Right lobe of liver (tissue), 6 donors: ENCODE measurements at regions not wholly inside any gene's neighbourhood (a gene's known extent, or its start where the extent isn't known, plus 50 kb on each side); places are given as distances from the start of the nearest gene placed in this dataset.

Experiments used
- ATAC-seq, 4 donors: fragments of 200-7000 bp; cut with Tn5 transposase; one replicate each; pipeline ENCODE4 v1.9.1; 2020; ENCODE audit warnings: mild to moderate bottlenecking in 4 of 4, moderate library complexity in 4 of 4
- DNase-seq, 3 donors: peaks; one replicate each; pipeline ENCODE4 v3.0.0-alpha.2; 2020
- H3K27ac ChIP-seq, 3 donors: fragments of 200-600 bp; one replicate each; pipeline ENCODE4 v1.8.0; 2022
- H3K27me3 ChIP-seq, 2 donors: fragments of 200-600 bp; one replicate each; pipeline ENCODE4 v1.8.0; 2022
- H3K36me3 ChIP-seq, 4 donors: fragments of 200-600 bp; sonication (generic) in 1 of 4; one replicate each; pipeline versions ENCODE4 v1.5.1 to v1.8.0; 2017 to 2022; ENCODE audit warnings: control low read depth in 1 of 4
- H3K4me1 ChIP-seq, 4 donors: fragments of 200-600 bp; sonication (generic) in 1 of 4; one replicate each; pipeline versions ENCODE4 v1.5.1 to v1.8.0; 2017 to 2022; ENCODE audit warnings: control low read depth in 1 of 4
- H3K4me3 ChIP-seq, 3 donors: fragments of 200-600 bp; one replicate each; pipeline ENCODE4 v1.8.0; 2022
- H3K9me3 ChIP-seq, 4 donors: fragments of 200-600 bp; sonication (generic) in 1 of 4; one replicate each; pipeline versions ENCODE4 v1.5.1 to v1.8.0; 2017 to 2022; ENCODE audit warnings: control low read depth in 1 of 4
- POLR2A ChIP-seq: fragments of 450-650 bp; IDR thresholded peaks from one replicate; pipeline ENCODE4 v1.6.1; 2017; ENCODE audit warnings: antibody characterized with exemption, mild to moderate bottlenecking
- WGBS: methylation state at CpG from one replicate; pipeline ENCODE4 v1.1.6; 2018; ENCODE audit warnings: low coverage, low lambda C conversion rate; ENCODE audit not compliant: insufficient coverage; ENCODE audit errors: missing lambda C conversion rate; 5-methylcytosine and 5-hydroxymethylcytosine counted together
- intact Hi-C, 2 donors: fragments of 100-400 bp; cut with DNase I; formaldehyde crosslinking; loops; one replicate each; pipeline versions ENCODE4 v1.11.2 to v1.14.1; 2022
- TF ChIP-seq, protein P1 (sequence below), 4 donors: fragments of 200-600 bp in 3 of 4; fragments of 450-650 bp in 1 of 4; IDR thresholded peaks; one replicate each; pipeline versions ENCODE4 v1.5.1 to v1.8.0; 2016 to 2022; ENCODE audit warnings: antibody characterized with exemption in 4 of 4, mild to moderate bottlenecking in 2 of 4
- donor health status: DM: no; HTN: yes; CAD: no.
- donor health status: DM: no; HTN: no; CAD: no.
- donor health status: DM: no; HTN: no; CAD: no.
- donor health status: DM: no; HTN: yes; CAD: no.
- donor health status: DM: no; HTN: yes; CAD: no.

DNA sequence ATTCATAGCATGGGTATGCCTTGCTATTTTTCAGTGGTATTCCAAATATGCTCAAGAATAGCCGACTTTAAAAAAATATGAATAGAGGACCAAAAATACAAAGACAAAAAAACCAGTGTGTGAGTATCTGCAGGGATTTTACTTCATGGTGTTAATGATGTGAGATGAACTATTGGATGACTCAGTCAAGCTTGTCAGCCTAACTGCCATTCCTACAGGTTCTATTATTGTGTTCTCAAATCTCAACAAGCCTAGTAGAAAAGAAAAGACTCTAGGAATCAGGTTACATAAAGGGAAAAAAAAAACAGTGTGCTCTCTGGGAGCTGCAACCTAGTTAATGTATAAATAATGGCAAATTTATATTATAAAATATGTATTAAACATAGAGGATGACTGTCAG lies 588.4 kb upstream of the BTBD3 start:
- intact Hi-C loops = no loop called here
- Histone ChIP-seq H3K4me1 (no peaks in the 10 kb centered on the region), H3K9me3 (no peaks in the 10 kb centered on the region), H3K27ac (no peak overlapping the region), H3K27me3 (no peaks in the 10 kb centered on the region), H3K36me3 (no peaks in the 10 kb centered on the region), H3K4me3 (no peak overlapping the region)
- TF ChIP-seq, protein P1, sequence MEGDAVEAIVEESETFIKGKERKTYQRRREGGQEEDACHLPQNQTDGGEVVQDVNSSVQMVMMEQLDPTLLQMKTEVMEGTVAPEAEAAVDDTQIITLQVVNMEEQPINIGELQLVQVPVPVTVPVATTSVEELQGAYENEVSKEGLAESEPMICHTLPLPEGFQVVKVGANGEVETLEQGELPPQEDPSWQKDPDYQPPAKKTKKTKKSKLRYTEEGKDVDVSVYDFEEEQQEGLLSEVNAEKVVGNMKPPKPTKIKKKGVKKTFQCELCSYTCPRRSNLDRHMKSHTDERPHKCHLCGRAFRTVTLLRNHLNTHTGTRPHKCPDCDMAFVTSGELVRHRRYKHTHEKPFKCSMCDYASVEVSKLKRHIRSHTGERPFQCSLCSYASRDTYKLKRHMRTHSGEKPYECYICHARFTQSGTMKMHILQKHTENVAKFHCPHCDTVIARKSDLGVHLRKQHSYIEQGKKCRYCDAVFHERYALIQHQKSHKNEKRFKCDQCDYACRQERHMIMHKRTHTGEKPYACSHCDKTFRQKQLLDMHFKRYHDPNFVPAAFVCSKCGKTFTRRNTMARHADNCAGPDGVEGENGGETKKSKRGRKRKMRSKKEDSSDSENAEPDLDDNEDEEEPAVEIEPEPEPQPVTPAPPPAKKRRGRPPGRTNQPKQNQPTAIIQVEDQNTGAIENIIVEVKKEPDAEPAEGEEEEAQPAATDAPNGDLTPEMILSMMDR (IDR thresholded peaks at IDR 0.05) = no peak
- no peak for TF ChIP-seq POLR2A
- no peak for ATAC-seq
- DNase-seq = no peak
- WGBS = 67% methylated on average over 1 of the region's 1 CpG

DNA sequence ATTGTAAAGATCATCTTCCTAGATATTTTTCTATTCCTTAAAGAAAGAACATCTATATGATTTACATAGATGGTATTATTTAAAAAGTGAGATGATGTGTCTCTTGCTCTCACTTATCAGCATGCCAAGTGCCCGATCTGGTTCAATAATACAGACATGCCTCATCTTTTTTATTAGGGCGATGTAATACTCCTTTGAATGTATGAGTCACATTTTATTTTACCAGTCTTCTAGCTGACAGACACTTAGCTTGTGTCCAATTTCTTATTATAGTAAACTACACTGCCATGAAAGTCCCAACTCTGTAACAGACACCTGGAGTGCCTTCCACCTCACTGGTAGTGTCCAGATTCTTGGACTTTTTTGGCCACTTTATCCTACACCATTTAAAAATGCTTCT lies 586.6 kb upstream of the BTBD3 start:
- no peak overlapping the region for H3K4me3 ChIP-seq
- no peaks in the 10 kb centered on the region for H3K36me3 ChIP-seq
- no peaks in the 10 kb centered on the region for H3K4me1 ChIP-seq
- intact Hi-C loops = no loop called here
- TF ChIP-seq, protein P1 (IDR thresholded peaks at IDR 0.05) = no peak
- TF ChIP-seq POLR2A = no peak
- ATAC-seq (no peak), DNase-seq (no peak)
- no peak overlapping the region for H3K27ac ChIP-seq
- H3K9me3 ChIP-seq = no peaks in the 10 kb centered on the region
- WGBS = 48% methylated on average over 2 of the region's 2 CpGs
- H3K27me3 ChIP-seq = no peaks in the 10 kb centered on the region

DNA sequence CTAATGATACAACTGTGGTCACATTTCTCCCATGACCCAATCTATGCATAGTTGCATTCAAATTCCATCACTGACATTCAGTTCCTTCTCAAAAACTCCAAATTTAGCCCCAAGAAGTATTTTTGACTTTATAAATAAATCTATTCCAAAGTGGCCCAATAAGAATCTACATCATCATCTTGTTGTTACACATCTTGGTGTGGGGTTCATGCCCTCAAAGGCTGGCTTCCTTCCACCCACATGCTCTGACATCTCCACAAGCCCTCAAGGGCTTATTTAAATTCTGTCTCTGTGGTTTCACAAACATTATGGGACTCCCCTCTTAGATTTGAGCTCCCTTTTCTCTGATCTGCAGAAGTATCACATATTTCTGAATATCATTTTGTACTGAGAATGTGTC lies 585.3 kb upstream of the BTBD3 start:
- DNase-seq = no peak
- H3K36me3 ChIP-seq = no peaks in the 10 kb centered on the region
- intact Hi-C loops = no loop called here
- H3K27me3 ChIP-seq = no peaks in the 10 kb centered on the region
- H3K27ac ChIP-seq = no peak overlapping the region
- ATAC-seq = no peak
- no peaks in the 10 kb centered on the region for H3K4me1 ChIP-seq
- H3K4me3 ChIP-seq = no peak overlapping the region
- TF ChIP-seq, protein P1 (IDR thresholded peaks at IDR 0.05) = no peak
- no peak for TF ChIP-seq POLR2A
- no peaks in the 10 kb centered on the region for H3K9me3 ChIP-seq

DNA sequence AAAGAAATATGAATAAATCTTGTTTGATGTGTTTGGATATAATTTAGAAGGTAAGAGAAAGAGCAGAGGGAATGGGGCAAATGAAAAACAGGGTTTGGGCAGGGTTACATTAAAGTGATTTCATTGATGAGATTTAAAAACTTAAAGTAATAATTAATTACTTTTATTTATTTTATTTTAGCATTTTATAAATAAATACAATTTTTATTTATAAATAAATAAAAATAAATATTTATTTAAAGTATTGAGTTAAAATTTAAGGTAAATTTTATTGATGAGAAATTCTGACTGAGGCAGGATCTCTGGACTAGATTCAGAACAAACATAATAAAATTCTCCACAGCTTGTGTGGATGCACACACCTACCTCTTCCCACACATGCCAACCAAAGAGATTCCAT lies 584.1 kb upstream of the BTBD3 start:
- Histone ChIP-seq H3K9me3 (no peaks in the 10 kb centered on the region), H3K27me3 (no peaks in the 10 kb centered on the region), H3K36me3 (no peaks in the 10 kb centered on the region), H3K4me1 (no peaks in the 10 kb centered on the region), H3K27ac (no peak overlapping the region), H3K4me3 (no peak overlapping the region)
- intact Hi-C loops = no loop called here
- ATAC-seq (no peak), DNase-seq (no peak)
- no peak for TF ChIP-seq POLR2A
- TF ChIP-seq, protein P1 (IDR thresholded peaks at IDR 0.05) = no peak

DNA sequence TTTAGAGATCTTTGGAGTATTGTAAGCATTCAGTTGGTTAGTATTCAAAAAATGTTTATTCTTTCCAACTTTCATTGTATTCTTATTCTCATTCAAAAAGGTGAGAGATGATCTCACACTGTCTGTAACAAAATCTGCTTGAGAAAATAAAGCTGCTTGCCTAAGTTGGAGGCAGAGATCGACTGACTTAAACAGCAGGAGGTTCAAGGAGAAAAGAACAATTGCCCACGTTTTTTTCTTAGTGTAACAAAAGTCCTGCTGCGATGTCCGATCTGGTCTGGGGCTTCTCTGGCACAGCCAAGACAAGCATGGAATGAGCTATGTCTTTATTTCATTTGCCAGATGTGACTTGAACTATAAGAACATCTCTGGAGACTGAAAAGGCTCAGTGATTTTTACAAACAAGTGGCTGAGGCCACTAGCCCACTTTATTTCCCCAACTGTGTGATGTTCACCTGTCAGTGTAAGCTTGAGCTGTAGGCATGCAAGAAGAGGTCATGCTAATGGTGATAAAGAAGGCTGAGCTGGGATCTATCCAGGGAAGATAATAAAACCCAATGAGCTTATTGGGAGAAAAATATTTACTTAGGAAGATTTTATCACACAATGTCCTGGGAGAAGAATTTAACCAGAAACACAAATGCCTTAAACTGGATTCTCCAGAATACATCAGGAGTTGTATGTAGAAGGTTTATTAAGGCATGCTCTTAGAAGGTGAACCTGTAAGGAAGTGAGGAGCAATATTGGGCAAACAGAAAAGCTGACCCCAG lies 580.1 kb upstream of the BTBD3 start:
- Histone ChIP-seq H3K9me3 (no peaks in the 10 kb centered on the region), H3K27ac (no peak overlapping the region), H3K4me1 (no peaks in the 10 kb centered on the region), H3K4me3 (no peak overlapping the region), H3K27me3 (no peaks in the 10 kb centered on the region), H3K36me3 (no peaks in the 10 kb centered on the region)
- no peak for ATAC-seq
- 22% methylated on average over 4 of the region's 4 CpGs for WGBS
- intact Hi-C loops = no loop called here
- TF ChIP-seq, protein P1 (IDR thresholded peaks at IDR 0.05) = no peak
- no peak for TF ChIP-seq POLR2A
- DNase-seq = no peak
